A549 (cell line): ENCODE measurements at regions not wholly inside any gene's neighbourhood (a gene's known extent, or its start where the extent isn't known, plus 50 kb on each side); places are given as distances from the start of the nearest gene placed in this dataset.

Experiments
- ATAC-seq, 2 experiments: fragments of 200-7000 bp in 1 of 2; fragments of >200 bp in 1 of 2; cut with Nextera tagmentation in 1 of 2; cut with Tn5 transposase in 1 of 2; 3 replicates each; pipeline versions ENCODE4 v1.8.0 to v1.9.1; 2018 to 2020; ENCODE audit warnings: mild to moderate bottlenecking in 1 of 2, moderate library complexity in 1 of 2
- CTCF ChIA-PET: fragments of 300-600 bp; sonication (Branson Sonifier 250); formaldehyde crosslinking; extraction: SDS; loops from one replicate; lab custom pipeline; 2021; ENCODE audit warnings: antibody characterized with exemption, inconsistent platforms; lab: Yijun Ruan, JAX
- POLR2A ChIA-PET: fragments of 350-600 bp; formaldehyde crosslinking; extraction: SDS; loops from one replicate; lab custom pipeline; 2021; ENCODE audit warnings: antibody characterized with exemption, inconsistent platforms; lab: Yijun Ruan, JAX
- DNase-seq, 2 experiments: peaks; one replicate each; pipeline versions ENCODE4 v3.0.0 to v3.0.0-alpha.2; 2011 to 2016; ENCODE audit warnings: low read depth in 1 of 2, low spot score in 1 of 2
- FAIRE-seq: peaks from 2 replicates; lab custom pipeline; 2011; peaks lifted over from hg19 to GRCh38; lab: Jason Lieb, UNC
- H3K27ac ChIP-seq, 2 experiments: fragments of >200 bp; sonication (Bioruptor Twin); formaldehyde crosslinking; 3 replicates each; pipeline ENCODE4 v1.5.1; 2016 to 2017
- H3K4me1 ChIP-seq: fragments of >200 bp; sonication (Bioruptor Twin); formaldehyde crosslinking; 3 replicates; pipeline ENCODE4 v1.6.1; 2016
- H3K4me2 ChIP-seq: fragments of >200 bp; sonication (Bioruptor Twin); formaldehyde crosslinking; 3 replicates; pipeline ENCODE4 v1.6.1; 2016
- H3K4me3 ChIP-seq: fragments of >200 bp; sonication (Bioruptor Twin); formaldehyde crosslinking; 3 replicates; pipeline ENCODE4 v1.5.1; 2016
- H3K9me3 ChIP-seq: fragments of >200 bp; sonication (Bioruptor Twin); formaldehyde crosslinking; 3 replicates; pipeline ENCODE4 v1.6.1; 2016
- CBX2 ChIP-seq: fragments of 200-600 bp; sonication (generic); IDR thresholded peaks from 2 replicates; pipeline ENCODE4 v1.6.1; 2016; ENCODE audit warnings: low read depth, mild to moderate bottlenecking, borderline replicate concordance
- CBX8 ChIP-seq: fragments of 200-600 bp; sonication (generic); IDR thresholded peaks from 2 replicates; pipeline ENCODE4 v1.6.1; 2016
- CTCF ChIP-seq: fragments of >200 bp; sonication (Bioruptor Twin); formaldehyde crosslinking; IDR thresholded peaks from 3 replicates; pipeline ENCODE4 v1.5.1; 2016
- EHF ChIP-seq: fragments of 250-450 bp; sonication (Bioruptor Pico); IDR thresholded peaks from 2 replicates; pipeline ENCODE4 v1.5.0; 2020; ENCODE audit warnings: mild to moderate bottlenecking
- EP300 ChIP-seq, 2 experiments: fragments of >200 bp; sonication (Bioruptor Twin); formaldehyde crosslinking; IDR thresholded peaks; 2 replicates in 1 of 2; 3 replicates in 1 of 2; pipeline ENCODE4 v1.6.1; 2016 to 2017
- ESRRA ChIP-seq: fragments of 150-350 bp; IDR thresholded peaks from 2 replicates; pipeline ENCODE4 v1.6.1; 2014; ENCODE audit warnings: mild to moderate bottlenecking, low read length, borderline replicate concordance
- FOSB ChIP-seq: fragments of 250-450 bp; sonication (Bioruptor Pico); IDR thresholded peaks from 2 replicates; pipeline ENCODE4 v1.5.0; 2020; ENCODE audit warnings: mild to moderate bottlenecking, moderate library complexity
- FOSL2 ChIP-seq, 2 experiments: fragments of 450-650 bp in 1 of 2; fragments of >200 bp in 1 of 2; sonication (Bioruptor Twin) in 1 of 2; formaldehyde crosslinking; IDR thresholded peaks; 2 replicates each; pipeline versions ENCODE4 v1.5.0 to v1.6.1; 2016 to 2020; ENCODE audit warnings: mild to moderate bottlenecking in 1 of 2, moderate library complexity in 1 of 2
- HES2 ChIP-seq: fragments of >200 bp; sonication (Bioruptor Twin); formaldehyde crosslinking; IDR thresholded peaks from 2 replicates; pipeline ENCODE4 v1.6.1; 2016
- HEYL ChIP-seq: fragments of 250-450 bp; sonication (Bioruptor Pico); IDR thresholded peaks from 2 replicates; pipeline ENCODE4 v1.8.0; 2021; ENCODE audit warnings: mild to moderate bottlenecking, moderate library complexity
- HOXA7 ChIP-seq: fragments of 250-450 bp; sonication (Bioruptor Pico); IDR thresholded peaks from 2 replicates; pipeline ENCODE4 v1.5.0; 2020; ENCODE audit warnings: mild to moderate bottlenecking, moderate library complexity
- KDM1A ChIP-seq: fragments of 200-600 bp; sonication (generic); IDR thresholded peaks from 2 replicates; pipeline ENCODE4 v1.6.1; 2016; ENCODE audit warnings: low read depth, mild to moderate bottlenecking
- KDM5A ChIP-seq: fragments of 200-600 bp; sonication (generic); IDR thresholded peaks from 2 replicates; pipeline ENCODE4 v1.6.1; 2016; ENCODE audit warnings: antibody characterized with exemption, mild to moderate bottlenecking
- NFE2L2 ChIP-seq: fragments of 150-350 bp; conservative IDR thresholded peaks from 2 replicates; pipeline ENCODE4 v1.6.1; 2014; ENCODE audit warnings: low read length
- NPAS2 ChIP-seq: fragments of 250-450 bp; sonication (Bioruptor Pico); IDR thresholded peaks from 2 replicates; pipeline ENCODE4 v1.8.0; 2022; ENCODE audit warnings: mild to moderate bottlenecking, moderate library complexity, borderline replicate concordance
- PHF8 ChIP-seq: fragments of 200-600 bp; sonication (generic); IDR thresholded peaks from 2 replicates; pipeline ENCODE4 v1.6.1; 2016; ENCODE audit warnings: low read depth, mild to moderate bottlenecking, antibody characterized with exemption, moderate library complexity, borderline replicate concordance
- POLR2A ChIP-seq: IDR thresholded peaks from 2 replicates; pipeline ENCODE4 v1.6.1; 2012; ENCODE audit warnings: mild to moderate bottlenecking, low read length
- RAD21 ChIP-seq, 2 experiments: fragments of >200 bp in 1 of 2; sonication (Bioruptor Twin) in 1 of 2; formaldehyde crosslinking in 1 of 2; IDR thresholded peaks in 1 of 2; conservative IDR thresholded peaks in 1 of 2; 2 replicates in 1 of 2; 3 replicates in 1 of 2; pipeline ENCODE4 v1.6.1; 2012 to 2018; ENCODE audit warnings: inconsistent platforms in 1 of 2
- RARB ChIP-seq: fragments of 250-450 bp; sonication (Bioruptor Pico); IDR thresholded peaks from 2 replicates; pipeline ENCODE4 v1.8.0; 2021; ENCODE audit warnings: mild to moderate bottlenecking, moderate library complexity
- RCOR1 ChIP-seq: fragments of 150-350 bp; IDR thresholded peaks from 2 replicates; pipeline ENCODE4 v1.6.1; 2014; ENCODE audit warnings: antibody characterized with exemption, low read length, low read depth
- RFX5 ChIP-seq: fragments of 450-650 bp; IDR thresholded peaks from 2 replicates; pipeline ENCODE4 v1.7.1; 2014; ENCODE audit warnings: antibody characterized with exemption, mild to moderate bottlenecking, moderate library complexity
- SMC3 ChIP-seq: fragments of >200 bp; sonication (Bioruptor Twin); formaldehyde crosslinking; IDR thresholded peaks from 3 replicates; pipeline ENCODE4 v1.6.1; 2018; ENCODE audit warnings: inconsistent platforms
- SREBF2 ChIP-seq: fragments of 450-650 bp; IDR thresholded peaks from 2 replicates; pipeline ENCODE4 v1.6.1; 2014; ENCODE audit warnings: mild to moderate bottlenecking, moderate library complexity
- TP53 ChIP-seq: fragments of 250-450 bp; sonication (Bioruptor Pico); IDR thresholded peaks from 2 replicates; pipeline ENCODE4 v1.5.0; 2021; ENCODE audit warnings: mild to moderate bottlenecking, moderate library complexity
- ZSCAN20 ChIP-seq: fragments of 250-450 bp; sonication (Bioruptor Pico); IDR thresholded peaks from 2 replicates; pipeline ENCODE4 v1.8.0; 2022; ENCODE audit warnings: mild to moderate bottlenecking, moderate library complexity
- WGBS: methylation state at CpG from one replicate; pipeline ENCODE4 v1.1.6; 2017; ENCODE audit errors: missing lambda C conversion rate; 5-methylcytosine and 5-hydroxymethylcytosine counted together
- TF ChIP-seq, protein P1 (sequence below): IDR thresholded peaks from 2 replicates; pipeline ENCODE4 v1.6.1; 2012

DNA sequence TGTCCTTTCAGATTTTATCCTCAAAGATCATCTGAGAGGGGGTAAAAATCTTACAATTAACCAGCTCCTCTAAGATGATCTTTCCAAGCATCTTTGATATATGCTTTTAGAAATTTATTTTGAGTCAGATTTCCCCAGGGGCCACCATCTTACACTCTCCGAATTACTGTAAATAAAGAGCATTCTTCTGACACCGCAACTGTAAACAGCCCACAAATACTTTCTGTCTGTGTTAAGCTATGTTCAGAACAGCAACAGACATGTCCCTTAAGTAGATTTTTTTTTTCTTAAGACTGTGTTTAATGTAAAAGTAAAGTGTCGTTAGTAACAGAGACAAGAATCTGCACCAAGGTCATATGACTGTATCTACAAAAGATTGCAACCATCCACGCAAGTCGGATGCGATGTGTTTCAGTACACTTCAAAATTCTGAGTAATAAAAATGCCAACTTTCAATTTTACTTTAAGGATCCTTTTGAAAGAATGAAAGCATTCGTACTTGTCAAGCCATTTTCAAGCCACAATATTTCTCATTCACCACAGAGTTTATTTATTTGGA is 159.0 kb upstream of the KCNH8 start:
- WGBS = 22% methylated on average over 7 of the region's 7 CpGs
- DNase-seq (no peak), FAIRE-seq (no peak), ATAC-seq (no peak)
- Histone ChIP-seq H3K27ac (no peak overlapping the region), H3K9me3 (no peaks in the 10 kb centered on the region), H3K4me2 (peak overlapping the region; percentile 25; the same call in 2 of the 3 replicates), H3K4me1 (no peaks in the 10 kb centered on the region), H3K4me3 (no peak overlapping the region)
- CTCF ChIA-PET = interaction anchor here (1.4 to 2.3 kb wide), 3 partner anchors 88 to 430 kb away, joined by 4 to 15 read pairs (median 11); no protein-coding TSS in a partner anchor
- TF ChIP-seq, protein P1, sequence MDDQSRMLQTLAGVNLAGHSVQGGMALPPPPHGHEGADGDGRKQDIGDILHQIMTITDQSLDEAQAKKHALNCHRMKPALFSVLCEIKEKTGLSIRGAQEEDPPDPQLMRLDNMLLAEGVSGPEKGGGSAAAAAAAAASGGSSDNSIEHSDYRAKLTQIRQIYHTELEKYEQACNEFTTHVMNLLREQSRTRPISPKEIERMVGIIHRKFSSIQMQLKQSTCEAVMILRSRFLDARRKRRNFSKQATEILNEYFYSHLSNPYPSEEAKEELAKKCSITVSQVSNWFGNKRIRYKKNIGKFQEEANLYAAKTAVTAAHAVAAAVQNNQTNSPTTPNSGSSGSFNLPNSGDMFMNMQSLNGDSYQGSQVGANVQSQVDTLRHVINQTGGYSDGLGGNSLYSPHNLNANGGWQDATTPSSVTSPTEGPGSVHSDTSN = no peak
- TF ChIP-seq POLR2A (no peak), ZSCAN20 (CRISPR knock-in tag) (no peak), NFE2L2 (no peak), HOXA7 (CRISPR knock-in tag) (no peak), RCOR1 (no peak), CBX2 (no peak), PHF8 (no peak), SREBF2 (no peak), HEYL (no peak), EHF (CRISPR knock-in tag) (no peak), CBX8 (no peak), NPAS2 (CRISPR knock-in tag) (no peak)
- POLR2A ChIA-PET = no interaction called here

DNA sequence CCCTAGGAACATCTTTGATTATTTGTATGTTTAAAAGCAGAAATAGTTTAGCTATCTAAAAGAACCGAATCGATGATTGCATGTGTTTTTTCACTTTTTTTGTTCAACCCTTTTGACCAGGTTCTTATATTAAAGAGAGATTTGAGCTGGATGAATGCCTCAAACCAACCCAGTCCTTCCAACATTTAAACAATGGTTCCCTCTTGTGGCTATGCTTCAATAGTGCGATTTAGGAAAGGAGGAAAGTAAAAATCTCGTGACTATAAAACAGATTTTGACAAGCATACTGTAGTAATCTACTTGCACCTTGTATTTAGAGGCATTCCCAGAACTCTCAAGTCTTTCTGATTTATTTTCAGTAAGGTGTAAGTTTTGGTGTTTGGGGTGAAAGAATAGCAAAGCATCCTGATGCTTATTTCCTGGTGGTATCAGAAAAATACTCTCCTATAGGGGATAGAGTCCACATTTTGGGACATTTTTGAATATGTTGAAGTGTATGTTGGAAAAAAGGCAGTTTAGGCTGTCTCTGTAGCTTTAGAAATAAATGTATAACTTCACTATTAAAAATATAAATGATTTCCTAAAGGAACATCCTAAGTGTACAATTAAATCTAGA is 159.6 kb upstream of the KCNH8 start:
- peak; percentile 7 to 38 for DNase-seq
- FAIRE-seq = peak; percentile 23
- POLR2A ChIA-PET = no interaction called here
- Histone ChIP-seq H3K4me3 (no peak overlapping the region), H3K4me1 (no peaks in the 10 kb centered on the region), H3K4me2 (no peak overlapping the region), H3K27ac (no peak overlapping the region), H3K9me3 (no peaks in the 10 kb centered on the region)
- 0% methylated on average over 4 of the region's 4 CpGs for WGBS
- peak; percentile 74 to 76; a peak in 5 of 6 replicates for ATAC-seq
- CTCF ChIA-PET = interaction anchor here (0.6 to 2.3 kb wide), 3 partner anchors 141 to 629 kb away, joined by 3 to 15 read pairs (median 11); no protein-coding TSS in a partner anchor
- no peak for TF ChIP-seq TP53 (CRISPR knock-in tag)
- 0 out of 3 replicates have a peak, but pooled peaks have one; percentile 22 for TF ChIP-seq SMC3
- peak; percentile 50 for TF ChIP-seq CTCF
- no peak for TF ChIP-seq RFX5
- TF ChIP-seq KDM5A = no peak
- TF ChIP-seq FOSL2 (IDR thresholded peaks at IDR 0.05) = no peak
- no peak for TF ChIP-seq FOSL2 (CRISPR knock-in tag; IDR thresholded peaks at IDR 0.05)
- TF ChIP-seq KDM1A = no peak
- no peak for TF ChIP-seq ESRRA
- TF ChIP-seq RAD21 (conservative IDR thresholded peaks at IDR 0.05 in 1 of 2, IDR thresholded peaks at IDR 0.05 in 1 of 2) = peak in 1 of 2 experiments; percentile 66
- no peak for TF ChIP-seq FOSB (CRISPR knock-in tag)
- no peak for TF ChIP-seq EP300 (IDR thresholded peaks at IDR 0.05)
- no peak for TF ChIP-seq RARB
- TF ChIP-seq HES2 = no peak
